OCI-LY7 (cell line): ENCODE measurements at regions not wholly inside any gene's neighbourhood (a gene's known extent, or its start where the extent isn't known, plus 50 kb on each side); places are given as distances from the start of the nearest gene placed in this dataset.

Experiments
- BruUV-seq: library from RNA; stranded (reverse); fragments of 400-500 nt; replicated peaks from 2 replicates; lab custom pipeline; 2021; lab: Mats Ljungman, UMichigan
- CTCF ChIA-PET: fragments of 300-600 bp; sonication (Branson Sonifier 250); formaldehyde crosslinking; loops from one replicate; lab custom pipeline; 2022; ENCODE audit warnings: antibody characterized with exemption; ENCODE audit not compliant: unreplicated experiment; lab: Charles Lee
- POLR2A ChIA-PET: fragments of 300-600 bp; sonication (Branson Sonifier 250); formaldehyde crosslinking; loops from one replicate; lab custom pipeline; 2022; ENCODE audit warnings: antibody characterized with exemption; lab: Charles Lee
- DNase-seq: peaks from one replicate; pipeline ENCODE4 v3.0.0-alpha.2; 2015; ENCODE audit warnings: low spot score
- H2AFZ ChIP-seq: fragments of 200-600 bp; sonication (generic), shearing (Covaris generic); 2 replicates; pipeline ENCODE4 v1.6.1; 2014; ENCODE audit warnings: mild to moderate bottlenecking, antibody characterized with exemption, low read length, moderate library complexity
- H3K27ac ChIP-seq: fragments of 200-600 bp; sonication (generic); 2 replicates; pipeline ENCODE4 v1.5.1; 2014; ENCODE audit warnings: mixed run types, low read depth, mild to moderate bottlenecking, moderate library complexity, low read length, inconsistent platforms; ENCODE audit not compliant: poor library complexity, severe bottlenecking
- H3K36me3 ChIP-seq: fragments of 200-600 bp; sonication (generic); 2 replicates; pipeline ENCODE4 v1.6.1; 2014; ENCODE audit warnings: mild to moderate bottlenecking, antibody characterized with exemption, low read length, moderate library complexity, mixed read lengths; ENCODE audit not compliant: insufficient read depth
- H3K4me1 ChIP-seq: fragments of 200-600 bp; sonication (generic); 2 replicates; pipeline ENCODE4 v1.5.1; 2014; ENCODE audit warnings: mild to moderate bottlenecking, low read length; ENCODE audit not compliant: insufficient read depth, poor library complexity, severe bottlenecking
- H3K4me2 ChIP-seq: fragments of 200-600 bp; sonication (generic); 2 replicates; pipeline ENCODE4 v1.6.1; 2014; ENCODE audit warnings: mild to moderate bottlenecking, low read length
- H3K4me3 ChIP-seq: fragments of 200-600 bp; sonication (generic); 2 replicates; pipeline ENCODE4 v1.5.1; 2014; ENCODE audit warnings: mild to moderate bottlenecking, low read depth, low read length; ENCODE audit not compliant: poor library complexity, severe bottlenecking
- H3K79me2 ChIP-seq: fragments of 200-600 bp; sonication (generic); 2 replicates; pipeline ENCODE4 v1.6.1; 2016; ENCODE audit warnings: low read depth, mild to moderate bottlenecking, low read length, moderate library complexity, mixed read lengths; ENCODE audit not compliant: insufficient read depth
- H3K9me2 ChIP-seq: fragments of 200-600 bp; sonication (generic); 2 replicates; pipeline ENCODE4 v1.6.1; 2016; ENCODE audit warnings: mild to moderate bottlenecking, low read length, mixed read lengths; ENCODE audit not compliant: insufficient read depth
- H3K9me3 ChIP-seq: fragments of 200-600 bp; sonication (generic); 2 replicates; pipeline ENCODE4 v1.6.1; 2014; ENCODE audit warnings: mild to moderate bottlenecking, mixed run types, low read length, mixed read lengths
- H4K20me1 ChIP-seq: fragments of 200-600 bp; sonication (generic); 2 replicates; pipeline ENCODE4 v1.6.1; 2014; ENCODE audit warnings: mild to moderate bottlenecking, antibody characterized with exemption, low read length, moderate library complexity, mixed read lengths; ENCODE audit not compliant: insufficient read depth
- CTCF ChIP-seq: fragments of 200-600 bp; sonication (generic); conservative IDR thresholded peaks from 2 replicates; pipeline ENCODE4 v1.5.1; 2014; ENCODE audit warnings: mild to moderate bottlenecking, antibody characterized with exemption, low read length, moderate library complexity, mixed read lengths
- EZH2phosphoT487 ChIP-seq: fragments of 200-600 bp; sonication (generic); IDR thresholded peaks from 2 replicates; pipeline ENCODE4 v1.6.1; 2018; ENCODE audit warnings: low read depth, borderline replicate concordance, mild to moderate bottlenecking, mixed run types, antibody characterized with exemption, low read length, moderate library complexity, mixed read lengths
- intact Hi-C: fragments of 100-400 bp; cut with micrococcal nuclease; formaldehyde crosslinking; loops from one replicate; pipeline ENCODE4 v1.10.0; 2022; ENCODE audit not compliant: unreplicated experiment

- no peak for DNase-seq
- H3K9me2 ChIP-seq, result no peaks in the 10 kb centered on the region
- TF ChIP-seq CTCF, result no peak
- no peak for TF ChIP-seq EZH2phosphoT487
- H2AFZ ChIP-seq, result no peak overlapping the region
- no peaks in the 10 kb centered on the region for H3K79me2 ChIP-seq
- no peaks in the 10 kb centered on the region for H3K36me3 ChIP-seq
- no peaks in the 10 kb centered on the region for H3K4me1 ChIP-seq
- POLR2A ChIA-PET, result no interaction called here
- CTCF ChIA-PET, result no interaction called here
- H3K27ac ChIP-seq, result no peak overlapping the region
- no peak overlapping the region for H3K4me3 ChIP-seq
- no peaks in the 10 kb centered on the region for H4K20me1 ChIP-seq
- H3K4me2 ChIP-seq, result no peak overlapping the region
- BruUV-seq, result no TSS peak
- intact Hi-C loops, result no loop called here
- no peaks in the 10 kb centered on the region for H3K9me3 ChIP-seq
Measured at GRCh38 chr12:109648521-109648920, 65.1 kb upstream of the FAM222A start.

GRCh38 chr12:109650808-109651207 lies 62.8 kb upstream of the FAM222A start:
- H3K27ac ChIP-seq, result no peak overlapping the region
- H3K9me2 ChIP-seq, result no peaks in the 10 kb centered on the region
- H3K79me2 ChIP-seq, result no peaks in the 10 kb centered on the region
- no peaks in the 10 kb centered on the region for H3K9me3 ChIP-seq
- H3K36me3 ChIP-seq, result no peaks in the 10 kb centered on the region
- H3K4me3 ChIP-seq, result no peak overlapping the region
- no TSS peak for BruUV-seq
- H2AFZ ChIP-seq, result no peak overlapping the region
- no peaks in the 10 kb centered on the region for H3K4me1 ChIP-seq
- H4K20me1 ChIP-seq, result no peaks in the 10 kb centered on the region
- intact Hi-C loops, result no loop called here
- TF ChIP-seq EZH2phosphoT487 (no peak), CTCF (no peak)
- DNase-seq, result peak; percentile 5
- POLR2A ChIA-PET, result no interaction called here
- CTCF ChIA-PET, result no interaction called here
- H3K4me2 ChIP-seq, result no peak overlapping the region

GRCh38 chr12:109651596-109651995 lies 62.0 kb upstream of the FAM222A start:
- no peaks in the 10 kb centered on the region for H4K20me1 ChIP-seq
- no peaks in the 10 kb centered on the region for H3K79me2 ChIP-seq
- no peak overlapping the region for H2AFZ ChIP-seq
- H3K4me1 ChIP-seq, result no peaks in the 10 kb centered on the region
- intact Hi-C loops, result no loop called here
- no peak overlapping the region for H3K4me2 ChIP-seq
- H3K9me3 ChIP-seq, result no peaks in the 10 kb centered on the region
- POLR2A ChIA-PET, result no interaction called here
- no peak for TF ChIP-seq CTCF
- no peak for TF ChIP-seq EZH2phosphoT487
- H3K4me3 ChIP-seq, result no peak overlapping the region
- no TSS peak for BruUV-seq
- CTCF ChIA-PET, result no interaction called here
- H3K27ac ChIP-seq, result no peak overlapping the region
- H3K9me2 ChIP-seq, result no peaks in the 10 kb centered on the region
- no peak for DNase-seq
- no peaks in the 10 kb centered on the region for H3K36me3 ChIP-seq
